Testis (tissue), 2 donors: ENCODE measurements at regions not wholly inside any gene's neighbourhood (a gene's known extent, or its start where the extent isn't known, plus 50 kb on each side); places are given as distances from the start of the nearest gene placed in this dataset.
"Not testable (repeated sequence)": the region's sequence is repeated elsewhere in the genome, so short reads cannot be mapped to it uniquely, and the experiment has no call there.

Experiments
- DNase-seq: peaks from one replicate; pipeline ENCODE4 v3.0.0-alpha.2; 2019
- H3K27ac ChIP-seq, 2 donors: fragments of 200-600 bp; sonication (generic); one replicate each; pipeline ENCODE4 v1.5.1; 2019
- H3K27me3 ChIP-seq: fragments of 200-600 bp; sonication (generic); one replicate; pipeline ENCODE4 v1.5.1; 2019
- H3K36me3 ChIP-seq: fragments of 200-600 bp; sonication (generic); one replicate; pipeline ENCODE4 v1.5.1; 2017; ENCODE audit warnings: low read depth; ENCODE audit errors: missing control alignments
- H3K4me1 ChIP-seq: fragments of 200-600 bp; sonication (generic); one replicate; pipeline ENCODE4 v1.5.1; 2019
- H3K4me3 ChIP-seq, 2 donors: fragments of 200-600 bp; sonication (generic); one replicate each; pipeline ENCODE4 v1.5.1; 2017 to 2019
- H3K9me3 ChIP-seq: fragments of 200-600 bp; sonication (generic); one replicate; pipeline ENCODE4 v1.5.1; 2017
- WGBS, 2 donors: methylation state at CpG; one replicate each; pipeline ENCODE4 v1.1.5; 2018; 5-methylcytosine and 5-hydroxymethylcytosine counted together
- intact Hi-C: fragments of 100-400 bp; cut with DNase I; formaldehyde crosslinking; loops from one replicate; pipeline ENCODE4 v1.15.1; 2023; ENCODE audit warnings: low total_unique reads
- small RNA-seq, 2 donors: library from RNA; depleted of rRNA; stranded (forward); fragments of <200 nt; gene quantifications; one replicate each; pipeline ENCODE3, GENCODE V24; 2016

DNA sequence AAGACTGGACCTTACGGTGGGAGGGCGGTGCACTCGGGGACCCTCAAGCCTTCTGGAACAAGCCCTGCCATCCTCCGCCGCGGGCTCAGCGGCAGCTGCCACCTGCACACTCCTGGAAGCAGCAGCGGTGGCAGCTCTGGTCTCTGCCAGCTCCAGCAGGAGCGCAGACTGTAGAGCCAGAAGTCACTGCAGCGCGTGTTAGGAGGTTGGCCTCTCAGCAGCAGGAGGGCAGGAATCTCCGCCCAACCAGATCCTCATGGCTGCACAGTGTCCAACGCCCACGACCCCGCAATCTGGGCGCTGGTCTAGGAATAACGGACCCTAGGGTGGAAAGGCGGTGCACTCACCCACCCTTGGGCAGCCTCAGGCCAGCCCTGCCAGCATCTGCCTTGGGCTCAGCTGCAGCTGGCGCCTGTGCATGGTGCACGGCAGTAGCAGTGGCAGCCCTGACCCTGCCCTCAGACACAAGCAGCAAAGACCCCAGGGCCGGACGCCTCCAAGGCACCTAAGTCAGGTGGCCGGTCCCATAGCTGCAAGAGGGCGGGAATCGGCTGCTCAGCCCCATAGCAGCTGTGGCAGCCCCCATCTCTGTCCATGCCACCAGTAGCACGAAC lies 88.7 kb downstream of the POTEG start:
- H3K27me3 ChIP-seq, H3K4me1 ChIP-seq, DNase-seq, H3K27ac ChIP-seq, H3K9me3 ChIP-seq, H3K36me3 ChIP-seq, H3K4me3 ChIP-seq, intact Hi-C loops: not testable (repeated sequence)
- WGBS, 2 donors, result 42% methylated on average over 10 of the region's 26 CpGs; no CpG with 5 or more reads in 1 of the 2 donors

DNA sequence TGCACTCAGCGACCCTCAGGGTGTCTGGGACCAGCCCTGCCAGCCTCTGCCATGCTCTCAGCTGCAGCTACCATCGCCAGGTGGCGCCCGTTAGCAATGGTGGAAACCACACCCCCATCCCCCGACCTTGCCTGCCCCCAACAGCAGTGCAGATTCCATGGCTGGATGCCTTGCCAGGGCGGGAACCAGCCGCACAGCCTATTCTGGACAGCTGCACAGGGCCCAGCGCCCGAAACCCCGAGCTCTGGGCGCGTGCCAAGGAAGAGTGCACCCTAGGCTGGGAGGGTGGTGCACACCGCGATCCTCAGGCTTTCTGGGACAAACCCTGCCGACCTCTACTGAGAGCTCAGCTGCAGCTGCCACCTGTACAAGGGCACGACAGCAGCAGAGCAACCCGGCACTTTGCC lies 88.1 kb downstream of the POTEG start:
- peak; percentile 25 for DNase-seq
- H3K4me1 ChIP-seq, H3K27ac ChIP-seq, H3K36me3 ChIP-seq, H3K9me3 ChIP-seq, H3K4me3 ChIP-seq, intact Hi-C loops, H3K27me3 ChIP-seq: not testable (repeated sequence)
- 33% methylated on average over 10 of the region's 17 CpGs; no CpG with 5 or more reads in 1 of the 2 donors for WGBS, 2 donors

DNA sequence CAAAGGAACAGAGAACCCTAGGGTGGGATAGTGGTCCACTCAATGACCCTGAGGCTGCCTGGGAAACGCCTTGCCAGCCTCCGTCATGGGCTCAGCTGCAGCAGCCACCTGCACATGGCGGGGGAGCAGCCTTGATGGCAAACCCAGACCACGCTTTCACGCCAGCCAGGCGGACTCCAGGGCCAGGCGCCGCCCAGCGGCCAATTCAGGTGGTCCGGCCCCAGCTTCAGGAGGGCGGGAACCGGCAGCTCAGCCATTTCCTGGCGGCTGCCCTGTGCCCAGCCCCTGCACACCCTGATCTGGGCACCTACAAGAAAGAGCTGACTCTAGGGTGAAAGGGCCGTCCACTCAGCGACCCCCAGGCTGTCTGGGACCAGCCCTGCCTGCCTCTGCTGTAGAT lies 87.5 kb downstream of the POTEG start:
- H3K27ac ChIP-seq, intact Hi-C loops, DNase-seq, H3K4me3 ChIP-seq, H3K4me1 ChIP-seq, H3K27me3 ChIP-seq, H3K9me3 ChIP-seq, H3K36me3 ChIP-seq: not testable (repeated sequence)
- WGBS, 2 donors, result no CpG with 5 or more reads among the region's 15 CpGs

DNA sequence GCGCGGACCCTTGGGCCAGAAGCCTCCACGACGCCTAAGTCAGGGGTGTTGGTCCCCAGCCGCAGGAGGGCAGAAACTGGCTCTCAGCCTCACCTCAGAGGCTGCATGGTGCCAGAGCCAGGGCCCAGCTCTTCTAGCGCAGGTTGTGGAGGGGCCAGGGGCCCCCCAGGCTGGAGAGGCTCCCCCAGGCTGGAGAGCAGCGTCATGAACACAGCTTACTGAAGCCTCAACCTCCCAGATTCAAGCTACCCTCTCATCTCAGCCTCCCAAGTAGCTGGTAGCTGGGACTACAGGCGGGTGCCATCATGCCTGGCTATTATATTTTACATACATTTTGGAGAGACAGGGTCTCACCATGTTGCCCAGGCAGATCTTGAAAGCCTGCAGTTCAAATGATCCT lies 87.0 kb downstream of the POTEG start:
- DNase-seq, H3K9me3 ChIP-seq, H3K4me3 ChIP-seq, intact Hi-C loops, H3K27ac ChIP-seq, H3K4me1 ChIP-seq, H3K27me3 ChIP-seq, H3K36me3 ChIP-seq: not testable (repeated sequence)
- WGBS, 2 donors, result no CpG with 5 or more reads among the region's 8 CpGs

Small RNA genes lying in the stretch of these regions (small RNA-seq; reads per million reads assigned to genes)
- 0 reads per million in 2 donors for gene AL589743.6
